ENCODE measurements at regions not wholly inside any gene's neighbourhood (a gene's known extent, or its start where the extent isn't known, plus 50 kb on each side); places are given as distances from the start of the nearest gene placed in this dataset.

DNA sequence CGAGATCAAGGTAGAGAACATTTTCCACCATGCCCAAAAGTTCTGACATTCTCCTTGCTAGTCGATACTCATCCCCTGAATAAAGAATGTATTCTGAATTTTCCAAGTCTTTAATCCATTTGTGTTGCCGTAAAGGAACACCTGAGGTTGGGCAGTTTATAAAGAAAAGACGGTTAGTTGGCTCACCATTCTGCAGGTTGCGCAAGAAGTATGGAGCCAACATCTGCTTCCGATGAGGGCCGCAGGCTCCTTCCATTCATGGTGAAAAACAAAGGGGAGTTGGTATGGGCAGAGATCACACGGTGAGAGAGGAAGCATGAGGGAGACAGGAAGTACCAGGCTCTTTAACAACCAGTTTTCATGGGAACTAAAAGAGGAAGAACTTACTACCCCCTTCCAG is 121.2 kb downstream of the DCLK3 start:
- Histone ChIP-seq H3T11ph (ENCODE audit: low read length) (no peak overlapping the region), H2BK12ac (ENCODE audit: insufficient read length, low read depth, low read length) (no peak overlapping the region), H2BK15ac (ENCODE audit: low read depth, low read length) (no peak overlapping the region), H3K9me3 (ENCODE audit: control insufficient read depth, low read depth, low read length) (no peaks in the 10 kb centered on the region), H3K4me2 (ENCODE audit: insufficient read depth, insufficient read length, low read length) (no peak overlapping the region), H3K56ac (ENCODE audit: insufficient read length, low read depth, low read length) (no peak overlapping the region), H3K4ac (ENCODE audit: low read depth, low read length) (no peak overlapping the region), H2AFZ (ENCODE audit: low read length) (no peak overlapping the region), H3K18ac (ENCODE audit: insufficient read length, low read depth, low read length) (no peak overlapping the region), H3K4me1 (ENCODE audit: insufficient read depth, low read length) (no peaks in the 10 kb centered on the region; the same call in 1 of the 2 replicates), H4K20me1 (ENCODE audit: control insufficient read depth, insufficient read depth, insufficient read length) (no peaks in the 10 kb centered on the region), H3K27me3 (ENCODE audit: insufficient read depth, low read length) (no peaks in the 10 kb centered on the region), H2AK5ac (ENCODE audit: insufficient read length, low read length) (no peak overlapping the region), H3K23me2 (ENCODE audit: insufficient read length, low read depth, low read length, poor library complexity, severe bottlenecking) (no peaks in the 10 kb centered on the region), H3K9ac (ENCODE audit: extremely low read depth, insufficient read length, low read length) (no peak overlapping the region), H3K23ac (ENCODE audit: insufficient read length, low read depth, low read length) (no peak overlapping the region), H2BK120ac (ENCODE audit: low read depth, low read length, poor library complexity, severe bottlenecking) (no peak overlapping the region), H3K14ac (ENCODE audit: insufficient read depth, low read length) (no peak overlapping the region), H2BK5ac (ENCODE audit: insufficient read length, low read length) (no peak overlapping the region), H3K79me1 (ENCODE audit: insufficient read depth, low read depth, low read length, poor library complexity, severe bottlenecking) (no peaks in the 10 kb centered on the region), H4K91ac (ENCODE audit: insufficient read length, low read depth, low read length) (no peak overlapping the region), H4K8ac (replicated peaks; ENCODE audit: insufficient read length, low read depth, low read length) (no peak overlapping the region), H2BK20ac (ENCODE audit: low read depth, low read length, poor library complexity, severe bottlenecking) (no peak overlapping the region), H4K5ac (ENCODE audit: insufficient read length, low read depth, low read length) (no peak overlapping the region), H3K79me2 (ENCODE audit: insufficient read depth, low read length) (no peaks in the 10 kb centered on the region), H3K27ac (ENCODE audit: insufficient read length, low read depth, low read length) (no peak overlapping the region)
- Mint-ChIP-seq H3K36me3 (ENCODE audit: insufficient read depth in 1 of 3, low read depth in 3 of 3) (no peaks in the 10 kb centered on the region), H3K27ac (0 out of 7 replicates have a peak overlapping the region, but pooled peaks of 1 of the 3 experiments have one; percentile 59), H3K27me3 (ENCODE audit: low read depth) (no peaks in the 10 kb centered on the region), H3K4me1 (peaks cover 4% of the 10 kb centered on the region in 2 experiments), H3K9me3 (no peaks in the 10 kb centered on the region), H3K4me3 (no peak overlapping the region)
- DNase-seq: no peak
- TF ChIP-seq CTCF (conservative IDR thresholded peaks at IDR 0.05): no peak
- WGBS (ENCODE audit: extremely low coverage, insufficient read length, low lambda C conversion rate): no CpG with 5 or more reads among the region's 8 CpGs

Data from H9 (cell line).